ENCODE measurements at regions not wholly inside any gene's neighbourhood (a gene's known extent, or its start where the extent isn't known, plus 50 kb on each side); places are given as distances from the start of the nearest gene placed in this dataset.

DNA sequence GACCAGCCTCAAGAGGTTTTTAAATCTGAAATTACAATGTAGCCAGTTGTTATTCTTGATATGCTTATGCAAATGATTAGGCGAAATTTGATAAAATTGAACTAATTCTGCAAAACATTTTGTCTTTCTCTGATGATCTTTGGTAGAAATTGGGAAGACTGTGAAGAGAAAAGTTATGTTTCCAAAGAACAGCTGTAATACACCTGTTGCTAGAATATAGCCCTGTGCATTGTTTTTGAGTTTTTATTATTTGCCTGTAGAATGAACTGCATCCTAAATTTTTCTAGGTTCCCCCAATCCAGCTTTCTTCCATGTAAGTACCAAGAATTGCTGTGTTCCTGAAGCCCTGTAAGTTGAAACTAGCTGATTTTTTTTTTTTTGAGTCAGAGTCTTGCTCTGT is 81.5 kb upstream of the RHOU start:
- no peak for TF ChIP-seq EZH2 (IDR thresholded peaks at IDR 0.05; ENCODE audit: borderline replicate concordance, insufficient read depth, low read depth, low read length, poor library complexity, severe bottlenecking)
- TF ChIP-seq, protein P1, sequence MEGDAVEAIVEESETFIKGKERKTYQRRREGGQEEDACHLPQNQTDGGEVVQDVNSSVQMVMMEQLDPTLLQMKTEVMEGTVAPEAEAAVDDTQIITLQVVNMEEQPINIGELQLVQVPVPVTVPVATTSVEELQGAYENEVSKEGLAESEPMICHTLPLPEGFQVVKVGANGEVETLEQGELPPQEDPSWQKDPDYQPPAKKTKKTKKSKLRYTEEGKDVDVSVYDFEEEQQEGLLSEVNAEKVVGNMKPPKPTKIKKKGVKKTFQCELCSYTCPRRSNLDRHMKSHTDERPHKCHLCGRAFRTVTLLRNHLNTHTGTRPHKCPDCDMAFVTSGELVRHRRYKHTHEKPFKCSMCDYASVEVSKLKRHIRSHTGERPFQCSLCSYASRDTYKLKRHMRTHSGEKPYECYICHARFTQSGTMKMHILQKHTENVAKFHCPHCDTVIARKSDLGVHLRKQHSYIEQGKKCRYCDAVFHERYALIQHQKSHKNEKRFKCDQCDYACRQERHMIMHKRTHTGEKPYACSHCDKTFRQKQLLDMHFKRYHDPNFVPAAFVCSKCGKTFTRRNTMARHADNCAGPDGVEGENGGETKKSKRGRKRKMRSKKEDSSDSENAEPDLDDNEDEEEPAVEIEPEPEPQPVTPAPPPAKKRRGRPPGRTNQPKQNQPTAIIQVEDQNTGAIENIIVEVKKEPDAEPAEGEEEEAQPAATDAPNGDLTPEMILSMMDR (IDR thresholded peaks at IDR 0.05) = no peak

Data from B cell (primary cell).